ENCODE measurements at regions not wholly inside any gene's neighbourhood (a gene's known extent, or its start where the extent isn't known, plus 50 kb on each side); places are given as distances from the start of the nearest gene placed in this dataset.
"Not testable (repeated sequence)": the region's sequence is repeated elsewhere in the genome, so short reads cannot be mapped to it uniquely, and the experiment has no call there.

DNA sequence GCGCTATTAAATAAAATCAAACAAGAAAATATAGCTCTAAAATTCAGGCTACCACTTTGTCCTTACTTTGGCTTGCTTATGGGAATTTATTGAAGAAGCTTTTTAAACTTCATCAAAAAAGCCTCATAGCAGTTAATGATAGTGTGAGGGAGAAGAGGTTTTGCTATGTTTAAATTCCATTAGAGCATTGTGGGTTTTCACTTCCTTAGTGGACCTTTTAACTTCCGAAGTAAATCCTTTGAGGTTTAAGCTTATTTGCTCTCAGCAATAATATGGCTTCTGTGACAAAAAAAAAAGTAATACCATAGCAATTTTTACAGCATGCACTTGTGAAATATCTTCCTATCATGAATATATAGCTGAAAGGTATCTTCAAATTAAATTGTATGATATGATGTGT, 120.2 kb upstream of the NDST4 start:
- no peak for DNase-seq (ENCODE audit: low spot score)

DNA sequence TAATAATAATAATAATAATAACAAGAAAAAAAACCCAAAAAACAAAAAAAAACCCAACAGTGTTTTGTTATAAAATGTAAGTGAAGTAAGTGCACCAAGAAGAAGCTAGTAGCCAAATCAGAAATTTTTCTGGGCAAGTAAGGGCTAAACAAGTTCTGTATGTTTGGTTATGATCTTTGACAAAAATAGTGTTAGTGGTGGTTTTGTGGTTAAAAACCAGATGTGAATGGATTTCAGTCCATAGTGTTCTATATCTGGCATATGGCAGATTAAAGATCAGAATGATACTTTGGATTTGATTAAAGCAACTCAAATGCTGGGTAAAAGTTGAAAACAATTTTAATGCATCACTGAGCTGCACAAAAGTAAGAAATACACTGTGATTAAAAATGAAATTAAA, 116.5 kb upstream of the NDST4 start:
- no peak for DNase-seq (ENCODE audit: low spot score)

DNA sequence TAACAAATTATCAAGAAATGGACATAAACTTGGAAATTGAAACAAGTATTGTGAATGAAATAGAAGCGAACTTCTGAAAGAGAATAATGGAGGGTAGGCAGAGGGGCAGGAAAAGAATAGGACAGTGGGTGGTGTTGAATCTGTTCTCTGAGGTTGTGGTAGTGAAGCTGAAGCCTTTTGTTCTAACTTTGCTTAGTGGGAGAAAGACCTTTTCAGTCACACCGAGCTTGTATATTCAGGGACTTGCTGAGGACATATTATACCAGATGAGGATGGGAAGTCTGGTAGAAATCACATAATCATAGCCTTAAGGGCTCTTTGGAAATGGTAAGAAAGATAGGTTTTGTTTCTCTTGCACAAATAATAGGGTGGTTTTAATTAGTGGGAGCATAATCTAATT, 115.4 kb upstream of the NDST4 start:
- no peak for DNase-seq (ENCODE audit: low spot score)

DNA sequence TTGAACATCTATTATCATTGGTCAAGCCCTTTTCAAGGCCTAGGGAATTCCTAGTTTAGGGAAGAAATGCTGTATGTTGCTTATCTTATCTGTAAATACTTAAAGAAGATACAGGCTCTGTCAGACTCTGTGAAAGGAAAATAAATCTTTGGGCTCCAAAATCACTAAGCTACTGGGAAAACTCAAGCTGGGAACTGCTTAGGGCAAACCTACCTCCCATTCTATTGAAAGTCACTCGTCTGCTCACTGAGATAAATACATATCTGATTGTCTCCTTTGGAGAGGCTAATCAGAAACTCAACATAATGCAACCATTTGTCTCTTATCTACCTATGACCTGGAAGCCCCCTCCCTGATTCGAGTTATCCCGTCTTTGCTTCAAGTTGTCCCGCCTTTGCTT, 108.6 kb upstream of the NDST4 start:
- DNase-seq (ENCODE audit: low spot score), result no peak

DNA sequence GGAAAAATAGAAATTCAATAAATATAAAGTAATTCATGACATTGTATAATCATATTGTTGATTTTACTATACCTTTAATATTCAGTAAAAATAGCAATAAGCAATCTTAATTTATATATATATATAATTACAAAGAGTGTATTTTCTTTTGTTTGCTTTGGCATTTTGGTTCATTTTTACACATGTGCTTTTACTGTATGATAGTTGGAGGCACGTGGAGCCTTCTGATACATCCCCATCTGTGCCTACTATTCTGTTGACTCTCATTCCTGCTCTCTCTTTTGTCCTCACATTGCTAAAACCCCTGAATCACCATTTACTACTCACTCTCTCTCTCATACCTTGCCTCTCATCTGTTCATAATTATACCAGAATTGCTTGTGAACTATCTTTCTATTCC, 106.4 kb upstream of the NDST4 start:
- DNase-seq (ENCODE audit: low spot score), result no peak

DNA sequence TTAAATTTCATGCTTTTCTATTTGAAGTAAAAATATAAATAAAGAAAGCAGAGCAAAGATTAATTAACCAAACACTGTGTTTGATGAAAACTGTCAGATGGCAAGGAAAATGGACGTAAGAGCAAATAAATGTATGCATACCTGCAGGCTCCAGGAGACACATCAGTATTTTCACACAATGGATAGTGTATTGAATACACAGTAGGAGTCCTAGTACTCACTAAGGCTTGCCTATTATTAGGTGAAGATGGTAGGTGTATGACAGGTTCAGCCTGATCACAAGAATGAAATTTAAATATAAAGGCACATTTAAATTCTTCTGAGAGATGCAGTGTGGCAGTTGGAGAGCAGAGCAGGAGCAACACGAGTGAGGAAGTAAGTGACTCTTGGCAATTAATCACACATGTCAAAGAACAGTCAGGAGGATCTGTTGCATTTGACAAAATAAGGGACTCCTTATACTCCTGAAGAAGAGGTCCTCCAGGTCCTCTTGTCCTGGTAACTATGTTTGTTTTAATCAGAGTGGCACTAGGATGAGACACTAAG, 106.0 kb upstream of the NDST4 start:
- DNase-seq (ENCODE audit: low spot score), result no peak

DNA sequence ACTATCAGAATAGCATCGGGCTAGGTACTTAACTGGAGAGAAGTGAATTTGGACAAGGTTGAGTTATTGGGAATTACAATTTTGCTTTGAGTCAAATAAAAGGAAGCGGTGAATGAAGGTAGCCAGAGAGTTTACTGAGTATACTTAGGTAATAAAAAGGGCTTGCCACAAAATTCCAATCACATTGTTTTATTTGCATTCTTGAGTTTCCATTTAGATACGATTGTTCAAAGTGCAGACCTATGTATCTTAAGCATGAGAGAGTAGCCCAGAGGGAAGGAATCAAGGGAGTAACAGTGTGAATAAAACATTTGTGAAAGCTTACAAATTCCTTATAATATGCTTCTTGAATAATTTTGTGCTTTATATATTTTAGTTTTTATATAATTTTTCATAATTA, 102.5 kb upstream of the NDST4 start:
- no peak for DNase-seq (ENCODE audit: low spot score)

DNA sequence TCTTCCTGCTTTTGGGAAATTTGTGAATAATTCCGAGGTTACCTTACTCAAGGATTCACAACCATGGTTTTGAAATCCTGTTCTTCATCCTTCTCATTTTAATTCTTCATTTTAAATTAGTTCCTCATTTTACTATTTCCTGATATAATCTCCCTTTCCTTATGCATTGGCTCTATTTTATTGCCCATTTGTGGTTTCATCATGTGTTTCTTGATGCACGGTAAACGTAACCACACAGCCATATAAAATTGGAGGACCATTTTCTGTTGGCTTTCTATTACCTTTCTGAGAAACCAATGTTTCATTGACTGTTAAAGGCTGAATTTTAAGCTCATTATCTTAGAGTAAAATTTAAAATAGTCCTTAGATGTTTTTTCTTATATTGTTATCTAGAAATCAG, 100.3 kb upstream of the NDST4 start:
- no peak for DNase-seq (ENCODE audit: low spot score)

DNA sequence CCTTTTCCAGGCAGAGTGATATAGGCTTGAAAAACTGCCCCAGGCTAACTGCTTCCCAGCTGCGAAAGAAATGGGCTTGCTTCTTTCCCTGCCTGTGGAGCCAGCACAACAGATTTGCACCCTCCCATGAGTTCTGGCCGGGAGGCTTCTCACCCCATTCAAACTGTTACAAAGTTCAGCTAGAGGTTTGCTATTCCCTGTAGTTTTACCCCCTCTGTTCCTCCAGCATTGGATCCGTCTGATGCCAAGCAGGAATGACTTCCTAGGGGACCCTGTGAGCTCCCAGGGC, 87.6 kb upstream of the NDST4 start:
- no peak for DNase-seq (ENCODE audit: low spot score)

DNA sequence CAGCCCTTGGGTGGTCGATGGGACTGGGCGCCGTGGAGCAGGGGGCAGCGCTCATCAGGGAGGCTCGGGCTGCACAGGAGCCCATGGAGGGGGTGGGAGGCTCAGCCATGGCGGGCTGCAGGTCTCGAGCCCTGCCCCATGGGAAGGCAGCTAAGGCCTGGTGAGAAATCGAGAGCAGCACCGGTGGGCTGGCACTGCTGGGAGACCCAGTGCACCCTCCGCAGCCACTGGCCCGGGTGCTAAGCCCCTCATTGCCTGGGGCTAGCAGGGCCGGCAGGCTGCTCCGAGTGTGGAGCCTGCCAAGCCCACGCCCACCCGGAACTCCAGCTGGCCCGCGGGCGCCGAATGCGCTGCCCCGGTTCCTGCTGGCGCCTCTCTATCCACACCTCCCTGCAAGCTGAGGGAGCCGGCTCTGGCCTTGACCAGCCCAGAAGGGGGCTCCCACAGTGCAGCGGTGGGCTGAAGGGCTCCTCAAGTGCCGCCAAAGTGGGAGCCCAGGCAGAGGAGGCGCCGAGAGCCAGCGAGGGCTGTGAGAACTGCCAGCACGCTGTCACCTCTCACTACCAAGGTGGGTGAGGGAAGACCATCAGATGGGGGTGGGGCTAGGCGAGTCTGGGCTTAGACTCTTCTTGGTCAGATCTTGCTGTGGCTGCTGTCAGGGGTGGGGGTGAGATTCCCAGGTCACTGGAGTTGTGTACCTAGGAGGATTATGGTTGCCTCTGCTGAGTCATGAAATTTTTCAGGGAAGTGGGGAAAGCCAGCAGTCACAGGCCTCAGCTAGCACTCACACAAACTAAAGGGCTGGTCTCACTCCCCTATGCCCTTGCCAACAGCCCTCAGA, 87.0 kb upstream of the NDST4 start:
- not testable (repeated sequence) for DNase-seq (ENCODE audit: low spot score)

DNA sequence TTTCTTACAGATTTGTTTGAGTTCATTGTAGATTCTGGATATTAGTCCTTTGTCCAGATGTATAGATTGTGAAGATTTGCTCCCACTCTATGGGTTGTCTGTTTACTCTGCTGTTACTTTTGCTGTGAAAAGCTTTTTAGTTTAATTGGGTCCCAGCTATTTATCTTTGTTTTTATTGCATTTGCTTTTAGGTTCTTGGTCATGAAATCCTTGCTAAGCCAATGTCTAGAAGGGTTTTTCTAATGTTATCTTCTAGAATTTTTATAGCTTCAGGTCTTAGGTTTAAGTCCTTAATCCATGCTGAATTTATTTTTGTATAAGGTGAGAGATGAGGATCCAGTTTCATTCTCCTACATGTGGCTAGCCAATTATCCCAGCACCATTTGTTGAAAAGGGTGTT, 81.2 kb upstream of the NDST4 start:
- DNase-seq (ENCODE audit: low spot score), result not testable (repeated sequence)

DNA sequence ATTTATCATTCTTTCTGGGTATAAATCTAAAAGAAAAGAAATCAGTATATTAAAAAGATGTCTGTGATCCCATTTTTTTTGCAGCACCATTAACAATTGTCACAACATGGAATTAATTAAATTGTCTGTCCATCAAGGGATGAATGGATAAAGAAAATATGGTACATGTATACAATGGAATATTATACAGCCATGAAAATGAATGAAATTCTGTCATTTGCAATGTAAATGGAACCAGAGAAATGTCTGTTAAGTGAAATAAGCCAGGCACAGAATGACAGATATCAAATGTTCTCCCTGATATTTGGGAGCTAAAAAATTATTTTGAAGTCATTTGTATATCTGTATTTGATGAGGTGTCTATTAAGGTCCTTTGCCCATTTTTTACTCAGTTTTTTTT, 77.1 kb upstream of the NDST4 start:
- DNase-seq (ENCODE audit: low spot score), result no peak

DNA sequence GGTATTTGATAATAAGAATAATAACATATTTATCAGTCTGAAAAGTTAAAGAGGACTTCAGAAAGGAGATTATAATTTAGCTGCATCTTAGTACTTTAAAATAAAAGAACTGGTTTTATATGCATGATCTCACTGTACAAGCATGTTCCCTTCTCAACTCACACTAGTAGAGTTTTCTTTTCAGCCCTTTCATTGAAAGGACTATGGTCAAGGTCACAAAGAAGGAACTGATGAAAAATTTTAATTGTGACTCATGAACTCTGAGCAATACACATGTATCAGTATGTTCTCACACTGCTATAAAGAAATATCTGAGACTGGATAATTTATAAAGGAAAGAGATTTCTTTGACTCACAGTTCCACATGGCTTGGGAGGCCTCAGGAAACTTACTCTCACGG, 73.7 kb upstream of the NDST4 start:
- no peak for DNase-seq (ENCODE audit: low spot score)

DNA sequence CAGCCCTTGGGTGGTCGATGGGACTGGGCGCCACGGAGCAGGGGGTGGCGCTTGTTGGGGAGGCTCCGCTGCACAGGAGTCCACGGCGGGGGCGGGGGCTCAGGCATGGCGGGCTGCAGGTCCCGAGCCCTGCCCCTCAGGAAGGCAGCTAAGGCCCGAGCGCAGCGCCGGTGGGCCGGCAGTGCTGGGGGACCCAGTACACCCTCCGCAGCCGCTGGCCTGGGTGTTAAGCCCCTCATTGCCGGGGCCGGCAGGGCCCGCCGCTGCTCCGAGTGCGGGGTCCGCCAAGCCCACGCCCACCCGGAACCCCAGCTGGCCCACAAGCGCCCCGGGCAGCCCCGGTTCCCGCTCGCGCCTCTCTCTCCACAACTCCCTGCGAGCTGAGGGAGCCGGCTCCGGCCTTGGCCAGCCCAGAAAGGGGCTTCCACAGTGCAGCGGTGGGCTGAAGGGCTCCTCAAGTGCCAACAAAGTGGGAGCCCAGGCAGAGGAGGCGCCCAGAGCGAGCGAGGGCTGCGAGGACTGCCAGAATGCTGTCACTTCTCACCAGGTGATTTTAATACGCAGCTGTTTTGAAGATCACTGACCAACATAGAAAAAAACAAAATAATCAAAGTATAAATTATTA, 66.1 kb upstream of the NDST4 start:
- DNase-seq (ENCODE audit: low spot score), result not testable (repeated sequence)

DNA sequence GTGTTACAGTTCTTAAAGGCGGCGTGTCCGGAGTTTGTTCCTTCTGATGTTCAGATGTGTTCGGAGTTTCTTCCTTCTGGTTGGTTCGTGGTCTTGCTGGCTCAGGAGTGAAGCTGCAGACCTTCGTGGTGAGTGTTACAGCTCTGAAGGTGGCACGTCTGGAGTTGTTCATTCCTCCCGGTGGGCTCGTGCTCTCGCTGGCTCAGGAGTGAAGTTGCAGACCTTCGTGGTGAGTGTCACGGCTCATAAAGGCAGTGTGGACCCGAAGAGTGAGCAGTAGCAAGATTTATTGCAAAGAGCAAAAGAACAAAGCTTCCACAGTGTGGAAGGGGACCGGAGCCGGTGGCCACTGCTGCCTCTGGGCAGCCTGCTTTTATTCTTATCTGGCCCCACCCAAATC, 65.3 kb upstream of the NDST4 start:
- not testable (repeated sequence) for DNase-seq (ENCODE audit: low spot score)

DNA sequence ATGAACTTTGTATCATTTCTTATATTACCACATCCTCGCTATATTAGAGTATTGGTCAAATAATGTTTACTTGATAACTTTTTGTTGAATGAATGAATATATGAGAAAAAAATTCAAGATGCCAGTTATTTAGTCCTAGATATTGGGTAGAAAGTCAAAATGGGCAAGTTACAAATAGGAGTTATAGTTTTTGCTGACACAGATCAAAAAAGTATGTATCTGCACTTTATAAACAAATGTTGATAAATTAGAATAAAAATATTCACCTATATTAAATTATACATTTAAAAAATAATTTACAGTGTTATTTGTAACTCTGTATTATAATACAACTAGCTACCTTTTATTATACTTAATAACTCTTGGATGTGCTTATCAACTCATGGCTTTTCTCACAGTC, 57.8 kb upstream of the NDST4 start:
- DNase-seq (ENCODE audit: low spot score), result no peak

DNA sequence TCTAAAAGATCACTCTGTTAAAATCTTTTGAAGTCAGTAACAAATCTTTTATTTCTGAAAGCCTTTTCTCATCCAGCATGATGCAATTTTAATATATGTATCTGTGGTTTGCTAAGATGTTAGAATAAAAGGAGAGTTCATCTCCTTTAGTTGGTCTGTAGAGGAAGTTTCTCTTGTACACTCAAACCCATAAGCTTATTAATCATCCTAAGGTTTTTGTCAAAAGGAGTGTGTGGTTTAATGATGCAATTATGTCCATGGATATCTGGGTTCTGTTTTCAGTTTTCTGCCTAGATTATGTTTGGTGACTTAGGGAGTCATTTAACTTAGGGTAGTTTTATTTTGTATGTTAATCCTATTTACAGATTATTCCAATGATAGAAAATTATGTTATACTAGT, 52.1 kb upstream of the NDST4 start:
- DNase-seq (ENCODE audit: low spot score), result no peak
